NCI-H1694 treated with DMSO at 0.1 percent for 48 hours (cell line): ENCODE measurements at regions not wholly inside any gene's neighbourhood (a gene's known extent, or its start where the extent isn't known, plus 50 kb on each side); places are given as distances from the start of the nearest gene placed in this dataset.
A peak's percentile ranks its signal among the peaks of the same experiment; 100 is the strongest.

Source experiments
- DNase-seq: peaks from one replicate; lab custom pipeline; 2025; lab: John Stamatoyannopoulos, UW

DNA sequence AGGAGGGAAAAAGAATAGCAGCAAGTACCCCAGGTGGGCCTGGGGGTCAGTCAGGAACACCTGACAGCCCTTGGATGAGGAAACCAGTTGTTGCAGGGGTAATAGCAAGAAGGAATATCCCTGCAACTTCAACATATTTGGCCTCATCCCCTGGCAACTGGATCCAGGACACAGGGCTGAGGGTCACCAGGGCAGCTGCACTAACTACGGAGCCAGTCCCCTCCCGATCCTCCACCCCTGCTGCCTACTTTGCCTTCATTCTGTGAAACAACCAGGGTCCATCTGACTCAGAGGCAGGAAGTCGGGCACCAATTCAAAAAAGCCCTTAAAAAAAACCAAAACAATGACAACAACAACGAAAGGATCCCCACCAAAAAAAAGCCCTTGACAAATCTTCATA lies 52.9 kb downstream of the FRMPD3 start:
- no peak for DNase-seq

DNA sequence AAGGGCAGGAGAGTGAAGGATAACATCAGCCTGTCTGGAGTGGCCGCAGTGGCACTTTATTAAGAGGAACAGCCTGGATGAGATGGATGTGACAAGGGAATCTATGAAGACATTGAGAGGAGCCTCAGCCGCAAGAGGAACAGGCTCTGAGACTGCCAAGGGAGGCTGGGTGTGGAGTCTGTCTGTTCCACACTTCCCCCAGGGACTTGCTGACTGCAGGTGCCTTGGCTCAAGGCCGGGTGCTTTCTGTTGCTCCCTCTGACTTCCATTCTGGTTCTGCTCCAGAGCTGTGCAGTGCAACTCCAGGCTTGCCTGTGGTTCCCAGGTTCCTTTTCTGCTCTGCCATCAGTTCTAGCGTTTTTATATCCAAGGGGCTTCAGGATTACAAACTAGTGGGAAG lies 54.6 kb downstream of the FRMPD3 start:
- DNase-seq, result peak; percentile 10

DNA sequence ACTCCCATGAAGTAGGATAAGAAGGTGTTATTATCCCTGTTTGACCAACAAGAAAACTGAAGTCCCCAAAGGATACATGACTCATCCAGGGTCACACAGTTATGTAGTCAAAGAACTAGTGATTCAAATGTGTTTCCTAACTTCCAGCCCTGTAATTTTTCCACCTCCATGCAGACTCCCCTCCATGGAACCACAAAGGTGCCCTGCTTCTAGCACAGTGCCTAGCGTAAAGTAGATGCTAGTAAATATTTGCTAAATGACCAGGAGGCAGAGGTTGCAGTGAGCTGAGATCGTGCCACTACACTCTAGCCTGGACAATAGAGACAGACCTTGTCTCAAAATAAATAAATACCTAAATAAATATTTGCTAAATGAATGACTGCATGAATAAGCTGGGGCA lies 55.8 kb downstream of the FRMPD3 start:
- no peak for DNase-seq

DNA sequence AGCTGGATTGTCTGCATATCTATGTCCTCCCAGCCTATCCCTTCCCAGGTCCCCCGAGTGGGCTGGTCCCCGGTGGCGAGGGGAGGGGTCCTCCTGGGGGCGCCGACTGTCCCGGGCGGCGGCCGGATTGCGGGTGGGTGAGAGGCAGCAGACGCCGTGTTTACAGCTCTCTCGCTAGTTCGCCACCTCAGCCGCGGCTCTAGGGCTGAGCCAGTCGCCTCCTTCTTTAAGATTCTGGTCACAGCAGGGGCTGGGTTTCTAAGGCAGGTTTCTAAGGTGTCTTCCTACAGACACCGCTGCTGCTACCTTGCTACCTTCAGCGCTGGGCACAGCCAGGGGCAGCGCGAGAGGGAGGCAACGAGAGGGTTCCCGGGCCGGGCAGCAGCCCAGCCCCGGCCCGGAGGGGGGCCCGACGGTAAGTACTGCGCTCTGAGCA lies 57.2 kb downstream of the FRMPD3 start:
- DNase-seq, result no peak

DNA sequence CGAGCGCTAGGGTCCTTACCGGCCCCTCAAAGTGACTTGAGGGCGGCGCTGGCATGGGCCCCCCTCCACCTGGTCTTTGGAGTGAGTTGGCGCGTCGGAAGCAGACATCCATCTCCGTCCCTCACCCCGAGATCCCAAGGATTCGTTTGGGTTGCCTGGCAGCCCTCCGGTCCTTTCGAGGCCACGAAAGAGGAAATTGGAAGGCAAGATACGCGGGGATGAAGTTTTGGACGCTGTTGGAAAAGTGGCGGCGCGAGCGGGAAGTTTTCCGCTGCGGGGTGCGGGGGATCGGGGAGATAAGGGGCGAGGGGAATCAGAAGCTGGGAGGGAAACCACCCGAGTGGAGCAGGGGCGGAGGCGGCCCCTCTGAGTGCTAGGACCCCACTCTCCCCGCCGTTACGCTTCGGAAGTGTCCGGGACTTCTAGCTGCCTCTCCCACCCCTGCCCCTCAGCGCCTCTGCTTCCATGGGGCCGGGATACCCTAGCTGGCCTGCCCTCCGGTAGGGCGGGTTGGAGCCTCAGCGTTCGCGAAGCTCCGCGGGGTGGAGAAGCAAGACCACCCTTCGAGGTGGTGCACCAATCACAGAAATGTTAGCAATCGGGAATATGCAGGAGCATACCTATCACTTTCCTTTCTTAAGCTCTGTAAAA lies 57.8 kb downstream of the FRMPD3 start:
- no peak for DNase-seq

DNA sequence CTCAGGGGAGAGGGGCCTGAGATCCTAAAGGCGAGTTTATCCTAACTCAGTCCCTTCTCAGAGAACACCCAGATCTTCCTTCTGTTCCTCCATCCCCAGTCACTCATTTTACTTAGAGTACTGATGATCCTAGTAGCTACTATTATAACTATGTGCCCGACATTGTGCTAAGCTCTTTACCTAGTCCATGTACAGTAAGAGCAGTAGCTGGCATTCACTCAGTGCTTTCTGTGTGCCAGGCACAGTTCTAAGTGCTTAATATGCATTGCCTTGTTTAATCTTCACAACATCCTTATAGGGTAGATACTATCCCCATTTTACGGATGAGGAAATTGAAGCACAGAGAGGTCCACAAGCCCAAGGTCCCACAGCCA lies 58.3 kb downstream of the FRMPD3 start:
- no peak for DNase-seq

DNA sequence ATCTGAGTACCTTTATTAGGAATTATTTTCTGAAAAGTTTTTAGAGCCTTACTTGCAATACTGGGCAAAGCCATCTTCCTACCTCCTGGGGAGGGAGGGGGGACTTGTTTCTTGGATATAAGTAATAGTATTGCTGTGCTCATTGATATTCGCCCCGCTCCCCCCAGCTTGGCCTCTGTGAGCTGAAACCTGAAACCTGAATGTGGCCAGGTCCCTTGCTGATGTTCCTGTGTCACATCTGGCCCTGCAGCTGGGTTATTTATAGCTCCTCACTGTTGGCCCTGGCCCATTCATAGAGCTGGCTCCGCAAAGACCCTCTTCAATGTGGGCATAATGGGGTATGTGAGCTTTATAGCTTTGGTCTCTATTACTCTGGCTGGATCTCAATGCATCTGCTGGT lies 59.5 kb downstream of the FRMPD3 start:
- DNase-seq, result no peak

DNA sequence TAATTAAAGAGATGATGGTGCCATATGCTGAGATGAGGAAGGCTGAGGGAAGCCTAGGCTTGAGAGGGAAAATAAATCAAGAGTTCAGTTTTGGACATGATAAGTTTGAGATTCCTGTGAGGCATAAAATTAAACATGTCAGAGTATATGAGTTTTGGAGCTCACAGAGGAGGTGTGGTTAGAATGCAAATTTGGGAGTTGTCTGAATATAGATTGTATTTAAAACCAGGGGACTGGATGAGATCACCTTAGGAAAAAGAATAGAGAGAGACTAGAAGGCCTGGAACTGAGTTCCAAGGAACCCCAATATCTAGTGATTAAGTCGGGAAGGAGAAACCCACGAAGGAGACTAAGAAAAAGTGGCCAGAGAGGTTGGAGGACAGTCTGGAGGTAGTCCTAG lies 65.5 kb downstream of the FRMPD3 start:
- DNase-seq, result no peak

DNA sequence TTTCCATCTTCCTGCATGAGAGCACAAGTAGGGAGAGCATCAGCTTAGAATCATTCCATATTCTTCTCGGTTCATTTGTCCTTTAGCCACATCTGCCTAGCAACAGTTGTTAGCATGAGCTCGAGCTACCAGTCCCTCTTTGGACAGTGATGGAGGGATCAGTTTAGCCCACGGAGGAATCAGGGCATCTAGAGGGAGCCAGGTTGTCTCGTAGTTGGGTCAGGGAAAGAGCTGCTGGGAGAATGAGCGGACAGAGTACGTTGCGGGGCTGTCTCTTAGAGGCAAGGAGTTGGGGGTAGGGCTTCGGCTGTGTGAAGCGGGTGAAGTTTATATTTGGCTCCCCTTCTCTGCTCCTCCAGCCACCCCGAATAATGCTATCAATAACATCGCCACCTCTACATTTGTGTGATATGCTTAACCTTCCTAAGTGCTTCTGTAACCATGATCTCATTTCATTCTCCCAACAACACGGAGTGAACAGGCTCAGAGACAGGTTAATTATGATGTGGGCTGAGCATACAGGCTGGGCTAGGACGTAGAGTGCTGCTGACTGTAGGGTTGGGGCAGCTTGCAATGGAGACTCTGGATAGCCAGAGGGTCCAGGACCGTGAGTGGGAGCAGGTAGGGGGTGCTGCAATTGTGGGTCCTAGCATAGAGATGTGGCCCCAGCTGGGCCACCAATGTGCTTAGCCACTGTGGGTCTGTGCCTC lies 72.6 kb downstream of the FRMPD3 start:
- DNase-seq, result no peak

DNA sequence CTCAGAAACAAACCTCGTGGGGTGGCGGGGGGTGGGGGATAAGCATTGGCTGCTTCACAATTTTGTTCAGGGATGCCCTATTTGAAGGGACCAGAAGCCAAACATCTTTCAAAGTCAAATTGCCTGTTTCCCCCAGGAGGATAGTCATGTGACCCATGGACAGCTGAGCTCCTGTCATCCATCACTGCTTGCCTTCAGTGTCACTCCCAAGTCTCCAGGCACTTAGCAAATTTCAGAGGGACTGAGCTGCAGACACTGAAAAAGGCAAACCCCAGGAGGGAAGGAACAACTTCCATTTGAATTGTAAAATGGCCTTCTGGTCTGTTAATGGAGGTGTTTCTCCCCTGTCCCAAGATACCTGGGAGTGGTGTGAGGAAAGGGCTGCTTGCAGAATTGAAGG lies 73.4 kb downstream of the FRMPD3 start:
- DNase-seq, result no peak

DNA sequence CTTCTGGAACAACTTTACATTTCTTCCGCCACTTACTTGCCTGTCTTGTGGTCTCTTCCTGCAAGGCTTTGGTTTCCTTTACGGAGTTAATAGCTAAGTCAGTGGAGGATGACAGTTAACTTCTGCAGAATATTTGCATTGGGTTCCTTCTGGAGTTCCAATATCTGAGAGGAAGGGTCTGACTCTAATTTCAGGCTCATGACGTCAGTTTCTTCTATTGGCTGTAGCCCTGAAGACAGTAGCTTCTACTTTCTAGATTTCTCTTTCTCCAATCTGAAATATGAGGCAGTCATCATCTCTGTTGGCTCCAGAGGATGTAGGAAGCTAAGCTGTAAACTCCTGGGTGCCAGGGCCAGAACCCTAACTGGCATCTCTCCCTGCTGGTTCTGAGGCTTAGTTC lies 76.7 kb downstream of the FRMPD3 start:
- no peak for DNase-seq

DNA sequence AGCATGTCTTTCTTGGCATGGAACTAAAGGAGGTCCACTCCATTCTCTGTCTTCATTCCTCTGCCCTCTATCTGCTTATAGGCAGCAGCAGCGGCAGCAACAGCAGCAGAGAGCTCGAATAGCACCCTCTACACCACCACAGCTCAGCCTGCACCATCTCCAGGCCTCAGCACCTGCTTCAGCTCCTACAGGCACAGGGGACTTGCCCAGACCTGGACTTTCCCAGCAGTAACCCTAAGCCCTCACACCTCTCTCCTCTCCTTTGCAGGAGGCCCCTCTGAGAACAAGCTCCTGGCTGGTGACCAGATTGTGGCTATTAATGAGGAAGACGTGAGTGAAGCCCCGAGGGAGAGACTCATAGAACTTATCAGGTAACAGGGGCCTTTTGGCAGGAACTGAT lies 80.7 kb downstream of the FRMPD3 start:
- no peak for DNase-seq

DNA sequence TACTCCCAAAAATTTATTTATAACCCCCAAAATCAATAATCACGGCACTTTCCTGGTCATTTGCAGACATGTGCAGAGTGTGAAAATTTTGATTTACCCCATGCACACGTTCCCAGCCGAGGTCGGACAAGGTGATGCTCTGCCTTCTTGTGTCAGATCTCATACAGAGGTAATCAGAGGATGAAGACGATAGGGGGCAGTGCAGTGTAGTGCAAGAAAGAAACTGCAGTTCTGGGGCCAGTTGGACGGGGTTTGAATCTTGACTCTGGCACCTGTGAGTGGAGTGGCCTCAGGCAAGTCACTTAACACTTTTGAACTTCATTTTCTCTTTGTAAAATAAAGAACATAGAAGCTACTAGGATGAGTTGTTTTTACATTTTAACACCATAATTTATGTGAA lies 88.4 kb downstream of the FRMPD3 start:
- peak; percentile 17 for DNase-seq

DNA sequence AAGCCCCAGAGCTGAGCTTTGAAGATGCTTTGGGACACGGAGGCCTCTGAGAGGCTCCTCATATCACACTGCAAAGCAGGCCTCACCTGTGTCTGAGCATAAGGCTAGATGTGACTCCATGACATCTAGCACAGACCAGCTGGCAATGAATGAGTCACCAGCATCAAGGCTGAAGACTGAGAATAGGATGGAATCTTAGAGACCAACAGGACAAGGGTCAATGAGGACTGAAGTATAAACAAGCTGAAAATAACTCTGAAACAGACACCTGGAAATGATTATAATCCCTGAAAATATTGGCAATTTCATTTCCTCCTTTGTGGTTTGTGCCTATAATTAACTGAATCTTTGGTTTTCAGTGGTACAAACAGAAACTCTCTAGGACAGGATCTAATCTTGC lies 87.1 kb upstream of the PRPS1 start:
- no peak for DNase-seq

DNA sequence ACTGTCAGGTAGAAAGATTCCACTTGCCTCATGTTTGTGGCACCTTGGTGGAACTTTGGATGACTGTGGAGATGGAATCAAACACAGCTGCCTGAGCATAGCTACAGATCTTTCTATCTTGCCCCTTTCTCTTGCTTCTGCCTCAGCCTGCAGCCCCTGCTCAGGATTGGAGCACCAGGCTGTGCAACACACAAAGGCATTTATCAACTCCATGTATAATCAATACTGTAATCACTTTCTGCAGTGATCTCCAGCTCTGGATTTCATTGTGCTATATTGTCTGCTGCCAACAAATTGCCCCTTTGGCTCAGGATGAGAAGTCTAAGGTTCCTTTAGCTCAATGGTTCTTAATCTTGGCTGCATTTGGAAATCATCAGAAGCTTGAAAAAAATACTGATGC lies 86.3 kb upstream of the PRPS1 start:
- DNase-seq, result no peak

DNA sequence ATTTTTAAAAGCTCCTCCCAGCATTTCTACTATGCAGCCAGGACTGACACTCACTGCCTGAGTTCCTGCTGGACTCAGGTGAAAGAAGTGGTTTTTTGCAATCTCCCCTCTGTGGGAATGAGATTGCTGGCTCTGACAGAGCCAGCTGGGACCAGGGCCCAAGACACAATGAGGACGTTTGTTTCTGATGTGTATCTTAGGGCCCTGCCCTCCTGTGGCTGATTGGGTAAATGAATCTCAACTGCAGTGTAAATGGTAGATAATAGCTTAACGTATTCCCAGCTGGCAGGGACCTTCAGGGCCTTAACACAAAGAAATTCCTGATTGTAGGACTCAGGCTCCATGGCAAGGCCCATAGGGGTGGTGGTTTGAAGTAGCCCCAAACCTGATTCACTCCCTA lies 85.8 kb upstream of the PRPS1 start:
- DNase-seq, result peak; percentile 4

DNA sequence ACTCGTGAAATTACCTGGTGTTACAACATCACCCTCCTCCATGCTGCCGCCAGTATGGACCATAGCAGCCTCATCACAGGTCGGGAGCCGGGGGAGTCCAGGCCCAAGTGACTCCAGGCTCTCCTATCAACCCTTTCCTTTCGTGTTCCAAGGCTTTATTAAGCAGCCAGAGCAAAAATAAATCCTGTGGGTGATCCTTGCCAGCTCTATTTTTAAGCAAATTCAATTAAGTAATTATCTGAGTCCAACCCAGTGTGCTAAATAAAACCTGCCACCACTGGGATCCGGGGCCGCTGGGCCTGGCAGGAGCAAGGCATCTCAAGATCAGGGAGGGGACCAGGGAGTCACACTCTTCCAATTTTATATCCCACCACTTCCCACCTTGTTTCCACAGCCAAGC lies 80.7 kb upstream of the PRPS1 start:
- DNase-seq, result no peak

DNA sequence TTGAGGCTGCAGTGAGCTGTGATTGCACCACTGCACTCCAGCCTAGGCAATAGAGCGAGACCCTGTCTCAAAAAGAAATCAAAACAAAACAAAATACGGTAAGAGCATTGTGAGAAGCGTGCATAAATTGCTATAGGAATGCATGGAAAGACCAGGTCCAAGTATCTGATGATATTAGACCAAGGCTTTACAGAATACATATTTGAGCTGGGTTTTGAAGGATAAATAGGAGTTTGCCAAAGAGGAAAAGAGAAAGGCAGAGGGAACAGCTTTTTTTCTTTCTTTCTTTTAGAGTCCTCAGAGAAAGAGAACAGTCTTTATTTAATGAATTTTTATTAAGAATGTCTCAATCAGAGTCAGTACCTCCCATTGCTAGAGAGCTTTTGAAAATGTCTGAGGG lies 79.5 kb upstream of the PRPS1 start:
- DNase-seq, result no peak

DNA sequence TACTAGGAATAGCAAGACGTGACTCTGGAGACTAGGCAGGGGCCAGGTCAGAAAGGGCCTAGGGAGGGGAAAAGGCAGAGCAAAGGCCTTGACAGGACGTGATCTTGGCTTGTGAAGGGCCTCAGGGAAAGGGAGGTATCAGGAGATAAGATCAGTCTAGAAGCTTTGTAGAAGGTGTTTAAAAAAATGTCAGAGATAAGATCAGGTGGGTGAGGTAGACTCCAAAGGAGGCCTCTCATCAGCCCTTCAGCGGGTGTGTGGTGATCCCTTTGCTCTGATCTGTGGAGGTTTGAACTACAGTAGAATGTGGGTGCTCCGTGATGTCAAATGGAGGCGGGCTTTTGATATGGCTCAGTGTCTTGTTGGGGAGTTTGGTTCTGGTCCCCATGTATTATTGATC lies 78.8 kb upstream of the PRPS1 start:
- no peak for DNase-seq

DNA sequence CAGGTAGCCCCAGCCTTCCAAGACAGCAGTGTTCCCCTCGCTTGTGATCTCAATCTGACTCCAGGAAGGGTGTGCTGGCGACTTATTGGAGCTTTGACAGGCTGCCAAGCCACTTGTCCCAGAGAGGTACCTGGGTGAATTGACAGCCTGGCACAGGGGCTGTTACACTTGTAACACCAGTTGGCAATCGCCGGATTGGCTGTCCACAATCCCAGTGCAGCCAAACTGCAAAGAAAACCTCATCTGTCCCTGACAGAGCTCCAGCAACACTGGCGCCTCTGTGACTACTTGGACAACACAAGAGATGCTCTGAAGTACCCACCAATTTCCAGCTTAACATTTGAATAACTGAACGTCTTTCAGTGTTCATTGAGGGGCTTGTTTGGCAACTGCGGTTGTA lies 76.8 kb upstream of the PRPS1 start:
- no peak for DNase-seq

DNA sequence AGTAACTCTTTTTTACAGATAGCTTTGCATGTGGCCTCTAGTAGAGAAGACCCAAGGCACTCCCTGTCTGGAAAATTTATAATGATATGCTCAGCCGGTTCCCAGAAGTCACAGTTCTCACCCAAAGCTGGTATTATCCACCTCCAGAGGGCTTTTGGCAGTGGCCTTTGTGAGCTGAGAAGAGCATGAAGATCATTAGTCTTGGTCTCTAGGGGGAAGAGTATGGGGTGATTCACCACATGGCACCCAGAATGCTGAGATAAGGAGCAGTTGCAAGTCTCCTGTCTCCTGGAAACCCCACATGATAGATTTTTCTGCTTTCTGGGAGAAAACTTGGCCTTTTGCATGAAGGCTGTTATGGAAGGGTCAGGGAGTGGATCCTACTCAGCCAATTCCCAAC lies 75.4 kb upstream of the PRPS1 start:
- no peak for DNase-seq

DNA sequence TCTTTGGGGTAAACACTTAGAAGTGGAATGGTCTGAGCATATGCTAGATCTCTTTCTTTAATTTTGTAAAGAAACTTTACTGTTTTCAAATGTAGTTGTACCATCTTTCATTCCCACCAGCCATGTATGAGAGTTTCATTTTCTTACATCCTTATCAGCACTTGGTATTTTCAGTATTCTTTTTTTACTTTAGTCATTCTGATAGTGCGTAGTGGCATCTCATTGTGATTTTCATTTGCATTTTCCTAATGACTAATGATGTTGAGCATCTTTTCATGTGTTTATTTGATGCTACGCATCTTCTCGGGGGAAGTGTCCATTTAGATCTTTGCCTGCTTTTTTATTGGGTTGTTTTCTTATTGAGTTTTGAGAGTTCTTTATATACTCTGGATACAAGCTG lies 71.3 kb upstream of the PRPS1 start:
- DNase-seq, result no peak

DNA sequence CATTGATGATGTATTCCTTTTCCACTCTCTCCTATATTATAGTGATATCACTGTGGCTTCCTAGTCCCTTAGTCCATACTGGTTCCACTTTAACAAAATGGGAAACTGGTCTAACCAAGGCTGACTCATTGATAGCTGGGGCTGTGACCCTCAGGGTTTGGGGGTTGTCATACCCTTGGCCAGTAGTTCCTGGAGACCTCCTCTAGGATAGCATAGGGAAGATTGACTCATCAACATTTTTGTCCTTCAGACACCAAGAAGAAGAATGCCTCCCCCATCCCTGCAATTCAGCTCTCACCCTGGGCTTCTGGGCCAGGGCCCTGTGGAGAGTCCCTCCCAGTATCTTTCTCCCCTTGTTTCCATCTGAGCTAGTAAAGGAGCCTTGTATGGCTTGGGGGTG lies 68.8 kb upstream of the PRPS1 start:
- DNase-seq, result no peak

DNA sequence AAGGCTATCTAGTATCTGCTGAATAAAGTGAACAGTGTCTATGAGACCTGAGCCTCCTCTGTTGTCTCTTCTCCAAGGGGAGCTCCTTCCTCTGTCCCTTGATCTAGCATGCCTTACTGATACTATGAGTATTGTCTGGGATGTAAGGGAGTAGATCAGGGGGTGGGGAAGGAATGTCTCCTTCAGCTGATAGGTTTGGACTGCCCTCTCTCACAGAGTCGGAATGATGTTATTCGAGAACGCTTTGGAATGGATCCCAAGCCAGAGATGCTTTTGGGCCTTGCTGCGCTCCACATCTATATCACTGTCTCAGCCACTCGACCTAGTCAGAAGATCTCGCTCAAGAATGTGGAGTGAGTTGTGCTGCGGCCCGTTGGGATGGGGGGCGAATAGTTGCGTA lies 68.3 kb upstream of the PRPS1 start:
- DNase-seq, result no peak
